NB4 (cell line): ENCODE measurements at regions not wholly inside any gene's neighbourhood (a gene's known extent, or its start where the extent isn't known, plus 50 kb on each side); places are given as distances from the start of the nearest gene placed in this dataset.

Experiments
- DNase-seq: peaks from one replicate; pipeline ENCODE4 v3.0.0; 2010; ENCODE audit warnings: low read depth
- H3K4me3 ChIP-seq: one replicate; pipeline ENCODE4 v1.5.1; 2011; ENCODE audit warnings: mild to moderate bottlenecking, low read depth, low read length, moderate library complexity
- MYC ChIP-seq: IDR thresholded peaks from 2 replicates; pipeline ENCODE4 v1.6.1; 2011; ENCODE audit warnings: low read depth, low read length
- POLR2A ChIP-seq: IDR thresholded peaks from 2 replicates; pipeline ENCODE4 v1.6.1; 2011; ENCODE audit warnings: mild to moderate bottlenecking; ENCODE audit not compliant: insufficient read length; ENCODE audit errors: extremely low read depth
- TF ChIP-seq, protein P1 (sequence below): IDR thresholded peaks from 2 replicates; pipeline ENCODE4 v1.6.1; 2011; ENCODE audit warnings: low read depth, low read length
- TF ChIP-seq, protein P2 (sequence below): IDR thresholded peaks from one replicate; pipeline ENCODE4 v1.5.1; 2012; ENCODE audit warnings: low read depth, low read length

DNA sequence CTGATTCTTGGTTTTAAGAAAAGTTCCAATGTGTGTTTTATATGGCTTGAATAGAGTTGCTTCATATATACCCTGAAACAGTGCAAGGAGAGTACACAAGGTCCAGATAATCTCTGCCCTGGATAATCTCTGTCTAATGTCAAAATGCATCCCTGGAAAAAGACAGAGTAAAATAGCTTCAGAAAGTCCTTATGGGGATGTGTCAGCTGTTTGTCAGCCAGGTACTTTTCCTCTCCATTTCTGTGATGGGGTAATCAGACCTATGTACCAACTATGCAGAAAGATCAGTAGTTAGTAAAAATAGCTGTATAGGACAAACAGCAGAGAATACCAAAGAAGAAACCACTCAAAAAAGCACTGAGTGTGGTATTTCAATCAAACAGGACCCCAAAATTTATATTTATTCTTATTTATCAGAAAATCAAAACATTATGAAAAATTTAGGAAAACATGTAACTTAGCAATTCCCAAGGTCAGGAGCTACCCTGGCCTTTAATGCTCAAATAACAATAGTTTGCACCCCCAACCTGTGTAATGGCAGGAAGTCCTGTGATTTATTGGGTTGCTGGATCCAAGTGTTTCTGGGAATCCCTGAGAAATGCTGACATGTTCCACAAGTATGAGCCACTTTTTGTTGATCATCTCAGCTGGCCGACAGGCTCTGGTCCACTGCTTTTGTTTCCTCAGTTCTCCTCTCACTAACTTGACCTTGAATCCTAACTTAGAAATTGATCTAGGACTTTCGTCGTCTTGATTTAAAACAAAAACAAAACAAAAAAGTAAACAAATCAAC is 69.6 kb downstream of the MDH1 start:
- DNase-seq = no peak
- TF ChIP-seq, protein P1, sequence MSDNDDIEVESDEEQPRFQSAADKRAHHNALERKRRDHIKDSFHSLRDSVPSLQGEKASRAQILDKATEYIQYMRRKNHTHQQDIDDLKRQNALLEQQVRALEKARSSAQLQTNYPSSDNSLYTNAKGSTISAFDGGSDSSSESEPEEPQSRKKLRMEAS = no peak
- no peak overlapping the region for H3K4me3 ChIP-seq

DNA sequence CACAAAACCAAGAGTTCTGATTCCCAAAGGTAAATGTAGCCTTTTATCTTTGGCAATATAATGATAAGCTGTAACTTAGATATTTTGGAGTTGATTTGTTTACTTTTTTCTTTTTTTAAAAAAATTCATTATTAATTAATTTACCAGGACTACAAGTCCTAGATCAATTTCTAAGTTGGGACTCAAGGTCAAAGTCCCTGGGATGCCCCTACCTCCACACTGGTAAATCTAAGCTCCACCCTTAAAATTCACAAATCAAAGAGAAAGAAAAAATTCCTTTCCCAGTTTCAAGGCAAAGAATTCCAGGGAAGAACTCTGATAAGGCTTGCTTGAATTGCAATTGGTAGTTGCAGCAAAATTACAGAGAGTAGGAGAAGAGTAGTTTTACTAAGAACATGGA is 71.3 kb downstream of the MDH1 start:
- no peak for DNase-seq
- TF ChIP-seq, protein P1 = no peak
- TF ChIP-seq, protein P2, sequence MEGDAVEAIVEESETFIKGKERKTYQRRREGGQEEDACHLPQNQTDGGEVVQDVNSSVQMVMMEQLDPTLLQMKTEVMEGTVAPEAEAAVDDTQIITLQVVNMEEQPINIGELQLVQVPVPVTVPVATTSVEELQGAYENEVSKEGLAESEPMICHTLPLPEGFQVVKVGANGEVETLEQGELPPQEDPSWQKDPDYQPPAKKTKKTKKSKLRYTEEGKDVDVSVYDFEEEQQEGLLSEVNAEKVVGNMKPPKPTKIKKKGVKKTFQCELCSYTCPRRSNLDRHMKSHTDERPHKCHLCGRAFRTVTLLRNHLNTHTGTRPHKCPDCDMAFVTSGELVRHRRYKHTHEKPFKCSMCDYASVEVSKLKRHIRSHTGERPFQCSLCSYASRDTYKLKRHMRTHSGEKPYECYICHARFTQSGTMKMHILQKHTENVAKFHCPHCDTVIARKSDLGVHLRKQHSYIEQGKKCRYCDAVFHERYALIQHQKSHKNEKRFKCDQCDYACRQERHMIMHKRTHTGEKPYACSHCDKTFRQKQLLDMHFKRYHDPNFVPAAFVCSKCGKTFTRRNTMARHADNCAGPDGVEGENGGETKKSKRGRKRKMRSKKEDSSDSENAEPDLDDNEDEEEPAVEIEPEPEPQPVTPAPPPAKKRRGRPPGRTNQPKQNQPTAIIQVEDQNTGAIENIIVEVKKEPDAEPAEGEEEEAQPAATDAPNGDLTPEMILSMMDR = no peak
- no peak for TF ChIP-seq POLR2A
- no peak for TF ChIP-seq MYC
- H3K4me3 ChIP-seq = no peak overlapping the region

DNA sequence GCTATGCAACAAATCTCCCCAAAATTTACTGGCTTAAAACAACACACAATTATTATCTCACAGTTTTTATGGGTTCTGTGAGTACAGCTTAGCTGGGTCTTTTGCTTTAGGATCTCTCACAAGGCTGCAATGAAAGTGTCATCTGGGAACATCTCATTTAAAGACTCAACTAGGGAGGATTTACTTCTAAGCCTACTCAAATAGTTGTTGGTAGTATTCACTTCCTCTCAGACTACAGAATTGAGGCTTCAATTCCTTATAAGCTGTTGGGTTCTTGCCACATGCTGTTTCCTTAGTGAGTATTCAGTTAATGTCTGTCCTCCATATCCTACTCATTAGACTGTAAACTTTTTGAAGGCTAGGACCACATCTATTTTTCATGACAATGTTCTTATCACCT is 72.3 kb downstream of the MDH1 start:
- no peak overlapping the region for H3K4me3 ChIP-seq
- no peak for DNase-seq
- TF ChIP-seq, protein P2 = no peak
- TF ChIP-seq, protein P1 = no peak
- no peak for TF ChIP-seq MYC

DNA sequence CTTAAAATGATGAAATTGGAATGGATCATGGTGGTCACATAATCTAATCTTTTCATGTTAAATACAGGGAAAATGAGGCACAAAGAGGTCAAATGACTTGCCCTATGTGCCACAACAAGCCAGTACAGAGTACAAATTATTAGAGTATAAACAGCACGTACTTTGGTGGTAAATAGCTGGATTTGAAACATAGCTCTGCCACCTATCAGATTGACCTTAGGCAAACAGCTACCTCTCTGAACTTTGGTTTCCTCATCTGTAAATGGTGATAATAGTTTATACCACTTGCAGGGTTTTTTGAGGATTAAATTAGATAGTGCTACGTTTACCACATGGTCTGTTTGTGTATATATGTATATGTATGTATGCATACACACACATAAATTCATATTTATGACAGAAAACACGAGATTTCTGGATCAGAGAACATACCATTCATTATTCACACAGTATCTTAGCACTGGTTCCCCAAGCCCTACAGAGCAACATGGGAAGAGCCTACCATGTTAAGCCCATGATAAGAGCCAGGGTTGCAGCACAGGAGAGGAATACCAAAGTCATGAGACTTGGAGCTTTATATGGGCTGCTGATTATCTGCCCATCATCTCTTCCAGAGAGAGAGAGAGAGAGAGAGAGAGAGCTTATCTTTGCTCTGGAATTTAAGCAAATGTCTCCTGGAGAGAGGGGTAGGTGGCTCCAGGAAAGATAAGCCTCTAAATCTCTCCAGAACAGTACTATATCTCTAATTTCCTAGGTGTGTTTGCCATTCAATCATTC is 73.5 kb downstream of the MDH1 start:
- TF ChIP-seq MYC = no peak
- no peak for TF ChIP-seq POLR2A
- TF ChIP-seq, protein P1 = no peak
- TF ChIP-seq, protein P2 = no peak
- no peak overlapping the region for H3K4me3 ChIP-seq
- no peak for DNase-seq

DNA sequence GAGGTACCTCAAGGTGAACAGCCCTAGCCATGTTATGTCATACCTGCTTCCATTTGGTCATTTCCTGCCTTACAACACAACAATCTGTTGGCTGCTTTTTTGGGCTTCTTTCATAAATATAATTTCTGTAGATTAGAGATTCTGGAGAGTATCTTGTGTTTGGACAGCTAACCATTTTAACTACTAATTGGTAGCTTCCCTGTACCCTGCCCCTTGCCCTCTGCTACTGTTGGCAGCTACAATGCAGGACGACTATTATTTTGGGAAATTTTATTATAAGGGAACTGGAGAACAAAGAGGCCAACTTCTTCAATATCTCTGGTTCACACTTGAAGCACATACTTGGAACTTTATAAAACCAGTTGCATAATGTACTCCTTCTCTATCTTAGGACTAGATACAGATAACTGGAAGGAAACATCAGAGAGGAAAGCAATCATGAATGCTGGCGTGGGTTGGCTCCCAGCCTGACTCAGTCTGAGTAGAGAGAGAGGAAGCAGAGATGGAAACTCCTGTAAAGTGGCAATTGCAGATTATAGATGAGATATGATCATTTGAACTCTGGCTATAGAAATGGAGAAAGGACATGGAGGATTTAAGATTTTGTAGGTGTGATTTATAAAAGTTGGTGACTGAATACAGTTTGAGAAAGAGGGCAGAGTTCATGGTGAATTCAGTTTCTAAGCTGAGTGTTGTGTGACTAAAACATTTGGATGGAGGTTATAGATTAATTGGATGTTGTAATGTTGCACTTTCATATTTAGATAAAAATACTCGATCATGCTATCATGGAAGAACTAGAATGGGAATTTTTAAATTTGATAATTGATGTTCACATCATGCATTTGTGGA is 74.5 kb downstream of the MDH1 start:
- TF ChIP-seq MYC (no peak), POLR2A (no peak)
- TF ChIP-seq, protein P2 = no peak
- TF ChIP-seq, protein P1 = no peak
- no peak for DNase-seq
- H3K4me3 ChIP-seq = no peak overlapping the region
